ENCODE measurements at regions not wholly inside any gene's neighbourhood (a gene's known extent, or its start where the extent isn't known, plus 50 kb on each side); places are given as distances from the start of the nearest gene placed in this dataset.

GRCh38 chr7:155979994-155980393 lies 167.7 kb upstream of the SHH start:
- TF ChIP-seq EZH2 (IDR thresholded peaks at IDR 0.05; ENCODE audit: insufficient read depth, poor library complexity, severe bottlenecking) (no peak), EZH2phosphoT487 (IDR thresholded peaks at IDR 0.05; ENCODE audit: insufficient read depth, low read depth) (no peak)

All from GM23248 (cell line).